HuH-7 (cell line): ENCODE measurements at regions not wholly inside any gene's neighbourhood (a gene's known extent, or its start where the extent isn't known, plus 50 kb on each side); places are given as distances from the start of the nearest gene placed in this dataset.
"Not testable (repeated sequence)": the region's sequence is repeated elsewhere in the genome, so short reads cannot be mapped to it uniquely, and the experiment has no call there.

Source experiments
- DNase-seq: peaks from one replicate; pipeline ENCODE4 v3.0.0; 2011; ENCODE audit warnings: low spot score

DNA sequence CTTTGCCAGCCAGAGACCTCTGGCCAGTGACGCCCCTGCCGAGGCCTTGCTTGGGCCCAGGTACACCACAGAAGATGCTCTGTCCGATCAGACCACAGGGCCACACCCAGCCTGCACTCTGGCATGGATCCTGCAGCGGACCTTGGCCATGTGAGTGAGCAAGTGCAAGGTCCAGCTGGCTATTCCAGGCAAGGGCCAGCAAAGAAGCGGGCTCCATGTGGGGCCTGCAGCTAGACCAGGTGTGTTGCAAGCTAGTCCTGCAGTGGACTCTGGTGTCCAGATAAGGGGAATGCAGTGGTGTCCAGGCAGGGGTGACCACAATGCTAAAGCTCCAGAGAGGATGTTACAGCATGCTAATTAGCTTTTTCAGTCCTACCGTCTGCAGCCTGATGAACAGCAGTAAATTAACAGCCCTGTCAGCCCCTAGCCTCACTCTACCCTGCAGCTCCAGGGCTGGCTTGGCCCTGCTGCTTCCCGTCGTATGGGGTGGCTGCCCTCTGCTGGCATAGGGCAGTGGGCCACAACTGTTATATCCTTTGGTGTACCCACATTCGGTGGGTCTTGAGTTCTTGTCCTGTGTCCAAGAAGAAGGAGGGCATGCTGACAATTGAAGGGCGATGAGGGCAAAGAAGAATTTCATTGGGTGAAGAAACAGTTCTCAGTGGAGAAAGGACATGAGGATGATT is 284.5 kb upstream of the POU5F2 start:
- peak; percentile 45 for DNase-seq

DNA sequence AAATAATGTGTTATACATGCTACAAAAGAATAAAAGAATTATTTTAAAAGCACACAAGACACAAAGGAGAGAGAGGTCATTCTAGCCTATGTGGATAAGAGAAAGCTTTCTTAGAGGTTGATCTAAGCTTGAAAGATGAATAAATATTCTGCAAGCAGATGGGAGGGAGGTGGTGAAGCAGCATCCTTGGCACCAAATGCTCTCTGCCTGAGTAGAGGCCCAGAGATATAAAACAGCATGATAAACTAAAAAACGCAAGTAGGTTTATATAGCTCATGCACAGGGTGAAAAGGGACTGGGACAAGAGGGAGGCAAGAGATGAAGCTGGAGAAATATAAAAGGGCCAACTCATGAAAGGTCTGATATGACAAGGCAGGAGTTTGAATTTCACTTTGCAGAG is 283.2 kb upstream of the POU5F2 start:
- no peak for DNase-seq

DNA sequence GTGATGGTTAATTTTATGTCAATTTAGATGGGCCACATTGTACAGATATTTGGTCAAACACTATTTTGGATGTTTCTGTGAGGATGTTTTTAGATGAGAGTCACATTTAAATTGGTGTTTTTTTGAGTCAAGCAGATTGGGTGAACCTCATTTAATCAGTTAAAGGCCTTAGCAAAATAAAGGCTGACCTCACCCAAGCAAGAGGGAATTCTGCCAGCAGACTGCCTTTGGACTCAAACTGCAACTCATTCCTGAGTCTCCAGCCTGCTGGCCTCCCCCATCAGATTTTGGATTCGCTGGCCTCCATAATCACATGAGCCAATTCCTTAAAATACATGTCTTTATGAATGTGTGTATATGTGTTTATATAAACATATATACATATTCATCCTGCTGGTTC is 282.7 kb upstream of the POU5F2 start:
- no peak for DNase-seq

DNA sequence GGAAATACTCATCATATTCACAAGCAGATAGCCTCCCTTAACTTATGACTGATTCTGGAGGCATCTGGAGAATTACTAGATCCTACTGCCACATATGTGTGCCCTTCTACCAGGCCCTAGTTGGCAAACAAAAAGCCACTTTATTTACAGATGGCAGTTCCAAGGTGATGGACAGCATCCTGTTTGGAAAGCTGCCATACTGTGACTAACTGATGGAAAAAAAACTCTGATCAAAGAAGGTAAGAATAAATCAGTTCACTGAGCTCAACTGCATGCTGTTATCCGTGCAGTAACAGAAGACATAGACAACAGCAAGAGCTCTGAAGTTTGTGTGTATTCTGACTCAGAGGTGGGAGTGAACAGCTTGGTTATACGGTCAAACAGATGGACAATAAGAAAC is 279.8 kb upstream of the POU5F2 start:
- no peak for DNase-seq

DNA sequence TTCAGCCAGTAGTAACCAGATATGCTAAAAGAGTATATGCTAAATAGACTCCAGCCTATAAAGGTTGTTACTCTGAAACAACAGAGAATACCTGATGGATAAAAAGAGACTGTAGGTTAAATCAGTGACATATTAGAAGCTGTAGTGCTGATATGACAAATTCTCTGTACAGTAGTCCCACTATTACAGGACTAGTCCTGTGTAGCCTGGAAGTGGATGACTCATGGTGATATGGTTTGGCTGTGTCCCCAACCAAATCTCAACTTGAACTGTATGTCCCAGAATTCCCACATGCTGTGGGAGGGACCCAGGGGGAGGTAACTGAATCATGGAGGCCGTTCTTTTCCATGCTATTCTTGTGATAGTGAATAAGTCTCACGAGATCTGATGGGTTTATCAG is 276.2 kb upstream of the POU5F2 start:
- DNase-seq: no peak

DNA sequence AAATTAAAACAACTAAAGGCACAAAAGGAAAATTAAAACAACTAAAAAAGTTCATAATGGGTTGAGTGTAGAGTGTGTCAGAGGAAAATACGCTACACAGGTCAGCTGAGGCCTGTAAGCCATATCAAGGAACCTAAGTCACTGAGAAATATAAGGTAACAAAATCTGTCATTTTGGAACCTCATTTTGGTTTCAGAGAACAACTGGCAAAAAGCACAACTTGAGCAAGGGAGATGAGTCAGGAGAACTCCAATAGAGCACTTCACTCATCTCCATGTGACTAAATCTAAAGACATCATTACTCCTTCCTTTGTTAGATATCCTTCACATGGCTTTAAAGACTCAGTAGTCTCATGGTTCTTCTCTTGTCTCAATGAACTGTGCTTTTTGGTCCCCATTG is 269.4 kb upstream of the POU5F2 start:
- no peak for DNase-seq

DNA sequence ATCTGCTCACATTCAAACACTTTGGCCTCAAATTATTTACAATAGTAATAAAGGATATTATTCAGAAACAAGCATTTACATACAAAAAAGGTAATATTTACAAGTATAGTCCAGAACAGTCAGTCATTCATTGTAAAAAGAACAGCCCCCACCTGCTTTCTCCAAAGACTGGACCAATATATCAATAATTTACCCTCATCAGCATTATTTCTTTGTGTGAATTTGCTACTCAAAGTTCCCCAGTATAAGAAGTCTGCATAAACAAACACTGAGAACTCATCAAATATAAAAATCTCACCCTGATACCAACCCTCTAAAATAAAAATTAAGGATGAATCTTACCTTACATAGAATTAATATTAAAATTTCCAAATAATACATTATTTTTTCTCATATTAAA is 267.8 kb upstream of the POU5F2 start:
- no peak for DNase-seq

DNA sequence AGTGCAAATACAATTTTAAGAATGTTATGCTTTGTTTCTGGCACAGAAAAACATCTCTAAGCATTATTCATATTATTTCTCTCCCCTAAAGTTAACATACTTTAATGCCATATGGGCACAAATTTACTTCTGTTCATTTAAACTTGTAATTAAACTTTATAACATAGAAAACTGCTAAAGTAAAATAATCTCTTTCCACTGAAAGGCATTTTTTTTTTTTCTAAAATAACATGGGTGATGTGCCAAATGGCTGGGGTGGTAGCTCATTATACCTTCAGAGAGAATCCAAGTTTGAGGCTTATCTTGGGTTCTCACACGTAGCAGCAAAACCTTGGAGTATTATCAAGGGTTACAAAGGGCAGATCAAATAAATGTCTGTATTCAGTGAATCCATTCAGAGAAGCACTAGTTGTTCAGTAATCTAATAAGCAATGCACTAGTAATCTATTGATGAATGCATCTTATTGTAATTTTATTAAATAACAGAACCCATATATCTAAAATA is 257.6 kb upstream of the POU5F2 start:
- DNase-seq: no peak

DNA sequence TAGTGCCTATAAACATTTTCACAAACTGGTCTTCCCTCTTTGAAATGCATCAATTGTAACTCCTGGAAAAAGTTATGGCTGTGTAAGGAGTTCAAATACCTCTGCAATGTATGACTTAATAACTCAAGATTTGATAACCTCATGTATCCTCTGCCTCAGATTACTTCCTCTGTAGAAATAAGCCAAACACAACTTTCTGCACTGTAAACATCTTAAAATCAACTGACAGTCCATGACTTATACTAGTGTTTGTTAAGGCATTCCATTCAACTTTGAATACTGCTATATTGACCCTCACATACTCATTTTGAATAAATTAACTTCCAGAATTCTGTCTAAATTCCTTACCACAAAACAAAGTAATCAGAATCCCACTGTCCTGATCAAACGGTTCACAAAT is 256.2 kb upstream of the POU5F2 start:
- no peak for DNase-seq

DNA sequence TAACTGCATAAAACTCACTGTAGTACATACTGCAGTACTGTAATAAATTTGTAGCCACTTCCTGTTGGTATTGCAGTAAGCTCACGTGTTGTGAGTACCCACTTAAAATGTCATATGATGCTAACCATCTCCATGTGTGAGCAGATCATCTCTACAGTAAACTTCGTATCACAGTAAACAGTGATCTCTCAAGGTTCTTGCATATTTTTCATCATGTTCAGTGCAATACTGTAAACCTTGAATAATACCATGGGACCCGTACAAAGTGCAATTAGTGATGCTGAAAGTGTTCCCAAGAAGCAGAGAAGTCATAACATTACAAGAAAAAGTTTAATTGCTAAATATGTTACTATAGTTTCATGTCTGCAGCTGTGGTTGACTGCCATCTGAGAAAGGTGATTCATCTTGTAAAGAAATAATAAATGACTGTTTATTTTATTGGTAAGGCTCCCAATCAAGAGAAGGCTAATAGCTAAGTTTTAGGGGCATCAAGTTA is 253.8 kb upstream of the POU5F2 start:
- no peak for DNase-seq

DNA sequence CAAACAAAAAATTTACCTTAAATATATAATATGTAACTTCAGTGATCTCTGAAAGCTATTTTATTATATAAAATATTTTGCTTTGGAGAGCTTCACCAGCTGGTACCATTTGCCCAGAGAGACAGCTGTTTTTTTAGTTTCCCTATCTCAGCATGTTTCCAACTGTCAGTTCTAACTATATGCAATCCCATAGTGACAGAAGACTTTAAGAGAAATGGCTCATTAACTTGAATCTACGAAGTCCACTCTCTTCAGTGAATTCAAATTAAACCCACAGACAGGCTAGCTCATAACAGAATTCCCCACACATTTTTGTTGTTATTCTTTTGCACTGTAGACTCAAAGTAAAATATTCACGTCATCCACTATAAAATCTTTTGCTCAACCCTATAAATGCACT is 251.8 kb upstream of the POU5F2 start:
- DNase-seq: no peak

DNA sequence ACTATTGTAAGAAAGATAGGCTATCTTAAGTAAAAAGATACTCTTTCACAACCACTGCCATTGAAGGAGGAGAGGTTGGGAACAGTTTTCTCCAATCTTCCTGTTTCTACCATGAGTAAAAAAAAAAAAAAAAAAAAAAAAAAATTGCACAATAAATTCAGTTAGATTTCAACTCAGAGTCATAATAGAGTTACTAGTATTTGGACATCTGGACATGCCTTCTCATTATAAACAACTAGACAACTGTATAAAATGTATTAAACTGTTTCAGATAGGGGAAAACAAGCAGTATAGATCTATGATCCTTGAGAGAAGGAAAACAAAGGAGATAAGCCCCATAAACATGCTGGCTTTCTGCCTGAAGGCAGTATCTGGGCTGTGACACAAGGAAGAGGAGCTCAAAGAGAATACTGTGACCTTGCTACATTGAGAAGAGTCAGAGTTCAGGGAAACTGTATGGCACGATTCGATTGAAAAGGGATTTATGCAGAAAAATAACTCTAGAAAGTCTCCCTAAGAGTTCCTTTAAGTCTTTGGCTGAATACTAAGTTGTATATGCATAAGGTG is 249.2 kb upstream of the POU5F2 start:
- no peak for DNase-seq

DNA sequence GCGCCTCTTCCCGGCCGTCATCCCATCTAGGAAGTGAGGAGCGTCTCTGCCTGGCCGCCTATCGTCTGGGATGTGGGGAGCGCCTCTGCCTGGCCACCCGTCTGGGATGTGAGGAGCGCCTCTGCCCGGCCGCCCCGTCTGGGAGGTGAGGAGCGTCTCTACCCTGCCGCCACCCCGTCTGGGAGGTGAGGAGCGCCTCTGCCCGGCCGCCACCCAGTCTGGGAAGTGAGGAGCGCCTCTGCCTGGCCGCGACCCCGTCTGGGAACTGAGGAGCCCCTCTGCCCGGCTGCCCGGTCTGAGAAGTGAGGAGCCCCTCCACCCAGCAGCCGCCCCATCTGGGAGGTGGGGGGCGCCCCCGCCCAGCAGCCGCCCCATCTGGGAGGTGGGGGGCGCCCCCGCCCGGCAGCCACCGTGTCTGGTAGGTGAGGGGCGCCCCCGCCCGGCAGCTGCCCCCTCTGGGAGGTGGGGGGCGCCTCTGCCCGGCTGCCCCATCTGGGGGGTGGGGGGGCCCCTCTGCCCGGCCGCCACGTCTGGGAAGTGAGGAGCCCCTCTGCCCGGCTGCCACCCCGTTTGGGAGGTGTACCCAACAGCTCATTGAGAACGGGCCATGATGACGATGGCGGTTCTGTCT is 244.7 kb upstream of the POU5F2 start:
- not testable (repeated sequence) for DNase-seq

DNA sequence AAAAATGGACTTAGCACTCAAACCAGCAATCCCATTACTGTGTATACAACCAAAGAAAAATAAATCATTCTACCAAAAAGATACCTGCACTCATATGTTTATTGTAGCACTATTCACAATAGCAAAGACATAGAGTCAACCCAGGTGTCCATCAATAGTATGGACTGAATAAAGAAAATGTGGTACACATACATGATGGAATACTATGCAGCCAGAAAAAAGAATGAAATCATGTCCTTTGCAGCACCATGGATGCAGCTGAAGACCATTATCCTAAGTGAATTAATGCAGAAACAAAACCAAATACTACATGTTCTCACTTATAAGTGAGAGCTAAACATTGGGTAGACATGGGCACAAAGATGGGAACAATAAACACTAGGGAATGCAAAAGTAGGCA is 236.8 kb upstream of the POU5F2 start:
- DNase-seq: no peak

DNA sequence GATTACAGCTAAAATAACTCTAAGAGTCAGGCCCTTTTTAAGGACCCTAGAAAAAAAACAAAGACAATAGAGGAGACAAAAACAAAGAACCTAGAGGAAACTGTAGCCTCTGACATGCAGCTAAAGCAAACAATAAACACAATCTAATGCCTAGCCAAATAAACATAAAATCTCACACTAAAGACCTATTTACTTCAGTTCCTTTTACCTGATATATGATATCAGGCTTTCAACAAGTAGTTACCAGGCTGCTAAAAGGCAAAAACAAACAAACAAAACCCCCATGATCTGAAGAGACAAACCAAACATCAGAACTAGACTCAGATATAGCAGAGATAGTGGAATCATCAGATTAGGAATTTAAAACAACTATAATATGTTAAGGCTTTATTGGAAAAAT is 226.5 kb upstream of the POU5F2 start:
- no peak for DNase-seq

DNA sequence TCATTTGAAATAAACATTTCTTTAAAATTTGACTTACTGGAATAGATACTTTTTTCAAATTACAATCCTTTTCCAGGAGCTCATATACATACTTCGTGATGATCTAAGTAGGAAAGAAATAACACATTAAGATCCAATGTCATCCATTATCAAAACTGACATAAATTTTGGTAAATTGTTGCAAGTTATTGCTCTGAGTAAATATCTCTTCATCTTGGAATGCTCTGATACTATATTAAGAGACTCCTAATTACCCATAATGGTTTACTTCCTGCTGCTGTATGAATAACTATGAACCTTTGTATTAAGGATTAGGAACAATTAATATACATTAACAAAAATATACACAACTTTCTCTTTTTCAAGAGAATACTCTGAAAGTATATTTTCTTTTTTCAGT is 223.0 kb upstream of the POU5F2 start:
- no peak for DNase-seq

DNA sequence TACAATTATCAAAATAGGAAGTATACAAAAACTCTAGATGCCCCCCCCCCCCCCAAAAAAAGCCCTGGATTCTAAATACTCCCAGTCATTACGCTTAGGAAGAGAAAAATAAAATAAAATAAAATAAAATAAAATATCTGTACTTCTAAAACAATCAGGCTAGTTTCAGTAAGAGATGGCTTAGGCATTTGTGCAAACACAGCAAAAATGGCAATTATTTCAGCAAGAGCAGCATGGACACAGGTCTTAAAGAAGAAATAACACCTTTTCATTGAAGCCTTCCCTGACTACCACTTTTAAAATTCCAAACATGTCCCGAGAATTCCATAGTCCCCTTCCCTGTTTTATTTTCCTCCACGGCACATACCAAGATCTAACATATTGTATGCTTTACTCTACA is 218.6 kb upstream of the POU5F2 start:
- DNase-seq: no peak

DNA sequence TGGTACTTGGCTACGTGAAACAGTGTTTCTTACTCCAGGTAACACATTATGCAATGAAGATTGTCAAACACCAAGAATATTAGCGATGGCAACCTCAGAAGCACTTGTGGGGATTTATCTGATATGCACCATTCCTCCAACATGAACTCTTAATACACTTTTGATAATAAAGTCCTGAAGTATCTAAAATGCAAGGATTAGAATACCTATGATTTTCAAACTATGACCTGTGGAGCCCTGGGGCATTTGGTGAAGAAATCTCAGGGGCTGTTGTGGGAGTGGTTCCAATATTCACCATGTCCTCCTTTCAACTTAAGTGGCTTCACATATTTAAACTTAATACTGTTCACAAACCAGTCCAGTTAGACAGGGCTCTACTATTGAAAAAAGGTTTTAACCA is 214.6 kb upstream of the POU5F2 start:
- DNase-seq: no peak

DNA sequence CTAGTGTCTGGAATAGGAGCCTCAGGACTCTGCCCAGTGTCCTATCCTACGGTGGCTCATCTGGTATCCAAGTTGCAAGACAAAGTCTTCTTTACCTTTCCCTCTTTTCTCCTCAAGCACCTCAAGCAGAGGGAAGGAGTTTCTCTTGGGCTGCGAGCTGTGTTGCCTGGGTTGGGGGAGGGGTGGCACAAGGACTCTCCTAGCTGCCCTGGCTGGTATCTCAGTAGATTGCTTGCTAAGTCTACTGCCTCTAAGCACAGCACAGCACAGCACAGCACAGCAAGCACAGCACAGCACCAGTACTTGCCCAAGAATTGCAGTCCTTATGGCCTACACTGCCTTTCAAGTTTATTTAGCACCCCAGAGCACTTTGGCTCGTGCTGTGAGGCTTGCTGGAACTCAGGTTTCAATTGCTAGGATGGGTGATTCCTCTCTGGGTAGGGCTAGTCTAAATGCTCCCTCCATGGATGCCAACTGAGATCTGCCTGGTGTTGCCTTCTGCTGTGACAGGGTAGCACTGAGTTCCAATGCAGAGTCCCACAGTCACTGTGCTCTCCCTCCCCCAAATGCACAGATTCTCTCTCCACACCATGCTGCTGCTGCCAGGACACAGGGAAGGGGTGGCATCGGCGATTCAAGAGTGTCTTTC is 213.1 kb upstream of the POU5F2 start:
- DNase-seq: no peak

DNA sequence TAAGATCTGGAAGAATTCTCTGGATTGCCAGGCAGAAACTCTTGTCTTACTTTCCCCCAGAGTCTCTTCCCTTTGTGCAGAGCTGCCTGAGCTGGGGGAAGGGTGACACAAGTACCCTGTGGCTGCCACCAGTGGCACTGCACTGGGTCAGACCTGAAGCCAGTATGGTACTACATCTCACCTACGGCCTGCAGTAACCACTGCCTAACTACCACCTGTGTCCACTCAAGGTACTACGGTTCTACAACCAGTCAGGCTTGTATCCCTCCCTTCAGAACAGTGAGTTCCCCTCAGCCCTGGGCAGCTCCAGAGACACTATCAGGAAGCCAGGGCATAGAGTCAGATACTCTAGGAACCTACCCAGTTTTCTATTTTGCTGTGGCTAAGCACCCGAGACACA is 212.0 kb upstream of the POU5F2 start:
- no peak for DNase-seq

DNA sequence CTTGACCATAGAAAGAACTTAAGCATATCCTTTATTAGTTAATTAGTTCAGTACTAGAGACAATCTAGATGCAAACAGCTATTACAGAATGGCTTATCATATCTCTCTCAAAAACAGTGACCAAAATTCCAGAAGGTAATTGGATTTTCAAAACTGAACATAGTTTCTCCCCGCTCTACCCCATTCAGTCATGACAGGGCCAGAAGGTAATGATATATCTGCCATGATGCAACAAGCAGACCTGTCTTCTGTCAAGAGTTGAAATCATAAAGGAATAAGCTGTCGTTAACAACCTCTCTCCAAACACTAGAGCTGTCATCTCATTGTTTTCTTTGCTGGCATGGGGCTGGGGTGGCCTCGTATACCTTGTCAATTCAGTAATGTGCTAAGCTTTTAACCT is 200.5 kb upstream of the POU5F2 start:
- no peak for DNase-seq

DNA sequence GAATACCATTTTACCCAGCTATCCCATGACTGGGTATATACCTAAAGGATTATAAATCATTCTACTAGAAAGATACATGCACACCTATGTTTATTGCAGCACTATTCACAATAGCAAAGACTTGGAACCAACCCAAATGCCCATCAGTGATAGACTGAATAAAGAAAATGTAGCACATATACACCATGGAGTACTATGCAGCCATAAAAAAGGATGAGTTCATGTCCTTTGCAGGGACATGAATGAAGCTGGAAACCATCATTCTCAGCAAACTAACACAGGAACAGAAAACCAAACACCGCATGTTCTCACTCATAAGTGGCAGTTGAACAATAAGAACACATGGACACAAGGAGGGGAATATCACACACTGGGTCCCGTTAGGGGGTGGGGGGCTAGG is 191.9 kb upstream of the POU5F2 start:
- not testable (repeated sequence) for DNase-seq

DNA sequence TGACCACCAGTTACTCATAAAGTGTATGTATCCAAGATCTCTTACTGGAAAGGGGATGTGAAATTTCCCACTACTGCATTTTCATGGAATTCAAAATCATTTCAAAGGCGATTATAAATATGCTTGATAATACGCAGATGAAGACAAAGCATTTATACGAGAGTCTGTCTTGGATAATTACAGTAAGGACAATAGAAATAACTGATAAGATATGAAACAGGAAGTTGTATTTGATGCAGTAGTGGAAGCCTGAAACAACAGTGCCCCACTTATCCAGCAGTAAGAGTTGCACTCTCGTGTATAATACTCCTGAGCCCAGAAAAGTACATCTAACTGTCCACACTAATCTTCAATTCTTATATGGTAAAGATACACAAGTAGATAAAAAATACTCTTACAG is 188.7 kb upstream of the POU5F2 start:
- DNase-seq: no peak
